Keratinocyte (primary cell): ENCODE measurements at regions not wholly inside any gene's neighbourhood (a gene's known extent, or its start where the extent isn't known, plus 50 kb on each side); places are given as distances from the start of the nearest gene placed in this dataset.

ENCODE experiments used
- DNase-seq: peaks from one replicate; pipeline ENCODE4 v3.0.0-alpha.2; 2011; ENCODE audit warnings: low read depth, missing footprints, low spot score
- FAIRE-seq: peaks from 2 replicates; lab custom pipeline; 2011; peaks lifted over from hg19 to GRCh38; lab: Jason Lieb, UNC
- H2AFZ ChIP-seq: 2 replicates; pipeline ENCODE4 v1.6.0; 2012; ENCODE audit warnings: low read length, control low read depth, inconsistent platforms; ENCODE audit not compliant: control insufficient read depth
- H3K27ac ChIP-seq: 2 replicates; pipeline ENCODE4 v1.5.1; 2011; ENCODE audit warnings: low read length; ENCODE audit not compliant: control insufficient read depth, insufficient read depth
- H3K27me3 ChIP-seq: 3 replicates; pipeline ENCODE4 v1.6.0; 2011; ENCODE audit warnings: low read length; ENCODE audit not compliant: control insufficient read depth, insufficient read depth; ENCODE audit errors: extremely low read depth
- H3K36me3 ChIP-seq, 2 experiments: 2 replicates in 1 of 2; 3 replicates in 1 of 2; pipeline ENCODE4 v1.5.1; 2011; ENCODE audit warnings: low read length in 2 of 2, mild to moderate bottlenecking in 1 of 2; ENCODE audit not compliant: control insufficient read depth in 2 of 2, insufficient read depth in 2 of 2; ENCODE audit errors: extremely low read depth in 1 of 2
- H3K4me1 ChIP-seq: 3 replicates; pipeline ENCODE4 v1.5.1; 2011; ENCODE audit warnings: low read length; ENCODE audit not compliant: control insufficient read depth, insufficient read depth; ENCODE audit errors: extremely low read depth
- H3K4me2 ChIP-seq: 3 replicates; pipeline ENCODE4 v1.6.0; 2011; ENCODE audit warnings: low read depth, low read length; ENCODE audit not compliant: control insufficient read depth, insufficient read depth; ENCODE audit errors: extremely low read depth
- H3K4me3 ChIP-seq, 3 experiments: fragments of 200-600 bp in 1 of 3; sonication (generic) in 1 of 3; 2 replicates in 2 of 3; 3 replicates in 1 of 3; pipeline ENCODE4 v1.5.1; 2011 to 2016; ENCODE audit warnings: low read length in 3 of 3, mild to moderate bottlenecking in 3 of 3, control low read depth in 2 of 3, inconsistent platforms in 1 of 3, low read depth in 1 of 3, mixed read lengths in 1 of 3, mixed run types in 1 of 3, moderate library complexity in 1 of 3; ENCODE audit not compliant: control insufficient read depth in 2 of 3, insufficient read depth in 2 of 3; ENCODE audit errors: extremely low read depth in 1 of 3
- H3K79me2 ChIP-seq: 2 replicates; pipeline ENCODE4 v1.6.0; 2012; ENCODE audit warnings: low read length; ENCODE audit not compliant: control insufficient read depth, insufficient read depth
- H3K9ac ChIP-seq: 3 replicates; pipeline ENCODE4 v1.6.0; 2011; ENCODE audit warnings: low read length; ENCODE audit not compliant: control insufficient read depth, insufficient read depth; ENCODE audit errors: extremely low read depth
- H3K9me1 ChIP-seq: 3 replicates; pipeline ENCODE4 v1.6.0; 2011; ENCODE audit warnings: low read length; ENCODE audit not compliant: control insufficient read depth, insufficient read depth; ENCODE audit errors: extremely low read depth
- H3K9me3 ChIP-seq: 2 replicates; pipeline ENCODE4 v1.5.1; 2012; ENCODE audit warnings: low read depth, low read length; ENCODE audit not compliant: control insufficient read depth
- H4K20me1 ChIP-seq: 3 replicates; pipeline ENCODE4 v1.6.0; 2011; ENCODE audit warnings: low read length; ENCODE audit not compliant: control insufficient read depth, insufficient read depth; ENCODE audit errors: extremely low read depth
- CTCF ChIP-seq, 3 experiments: IDR thresholded peaks in 1 of 3; conservative IDR thresholded peaks in 1 of 3; optimal IDR thresholded peaks in 1 of 3; 2 replicates in 2 of 3; 3 replicates in 1 of 3; pipeline versions ENCODE3 to v1.5.1; 2011; ENCODE audit warnings: low read length in 3 of 3, mild to moderate bottlenecking in 3 of 3, moderate library complexity in 2 of 3, control low read depth in 1 of 3, inconsistent platforms in 1 of 3; ENCODE audit not compliant: insufficient read depth in 2 of 3; ENCODE audit errors: extremely low read depth in 1 of 3
- EZH2 ChIP-seq: IDR thresholded peaks from one replicate; pipeline ENCODE4 v1.6.1; 2012; ENCODE audit warnings: inconsistent platforms, mild to moderate bottlenecking, low read length, moderate library complexity
- dilution Hi-C: fragments of 300-500 bp; cut with MboI; formaldehyde crosslinking; loops from one replicate; pipeline ENCODE4 v1.7.0; 2020; ENCODE audit warnings: low sequenced_read_pairs; ENCODE audit not compliant: extremely low pct_ligation_motif_present

DNA sequence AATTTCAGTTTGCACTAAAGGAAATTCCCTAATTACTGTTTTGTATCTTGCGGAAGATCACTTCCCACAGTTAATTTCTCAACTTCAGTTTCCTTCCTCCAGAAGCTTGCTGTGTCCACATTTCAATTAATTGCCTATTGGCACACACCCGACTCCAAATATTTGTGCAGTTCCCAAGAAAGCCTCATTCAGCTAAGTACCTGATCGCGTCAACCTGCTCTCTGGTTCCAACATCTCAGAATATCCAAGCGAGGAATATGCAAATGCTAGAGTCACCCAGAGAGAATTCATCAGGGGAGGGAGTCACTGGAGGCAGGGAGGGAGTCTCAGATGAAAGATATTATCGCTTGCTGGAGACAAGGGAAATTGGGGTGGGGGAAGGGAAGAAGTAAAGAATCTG lies 351.3 kb downstream of the RRAGC start:
- no peak overlapping the region for H3K27ac ChIP-seq
- DNase-seq, result no peak
- H3K27me3 ChIP-seq, result peaks cover 15% of the 10 kb centered on the region

GRCh38 chr1:38507563-38507962 lies 352.0 kb downstream of the RRAGC start:
- Histone ChIP-seq H3K9ac (no peak overlapping the region), H3K27me3 (peaks cover 15% of the 10 kb centered on the region), H3K27ac (no peak overlapping the region), H3K4me3 (no peak overlapping the region), H3K4me2 (no peak overlapping the region), H3K9me1 (no peaks in the 10 kb centered on the region), H3K79me2 (no peaks in the 10 kb centered on the region), H3K4me1 (peaks cover 3% of the 10 kb centered on the region), H4K20me1 (no peaks in the 10 kb centered on the region), H3K36me3 (no peaks in the 10 kb centered on the region), H2AFZ (no peak overlapping the region), H3K9me3 (no peaks in the 10 kb centered on the region)
- FAIRE-seq, result no peak
- DNase-seq, result no peak
- dilution Hi-C loops, result no loop called here
- TF ChIP-seq CTCF (optimal IDR thresholded peaks at IDR 0.05 in 1 of 3, IDR thresholded peaks at IDR 0.05 in 1 of 3, conservative IDR thresholded peaks at IDR 0.05 in 1 of 3; ENCODE audit: extremely low read depth in 1 of 3, insufficient read depth in 2 of 3, low read length in 3 of 3) (no peak), EZH2 (no peak)

More for the DNA sequence above, 351.3 kb downstream of the RRAGC start:
- Histone ChIP-seq H4K20me1 (no peaks in the 10 kb centered on the region), H3K9ac (no peak overlapping the region), H3K9me3 (no peaks in the 10 kb centered on the region), H3K4me3 (no peak overlapping the region), H3K4me1 (peaks cover 10% of the 10 kb centered on the region), H3K4me2 (no peak overlapping the region), H3K9me1 (no peaks in the 10 kb centered on the region), H3K79me2 (no peaks in the 10 kb centered on the region), H3K36me3 (no peaks in the 10 kb centered on the region), H2AFZ (no peak overlapping the region)
- dilution Hi-C loops, result no loop called here
- no peak for TF ChIP-seq CTCF (optimal IDR thresholded peaks at IDR 0.05 in 1 of 3, IDR thresholded peaks at IDR 0.05 in 1 of 3, conservative IDR thresholded peaks at IDR 0.05 in 1 of 3; ENCODE audit: extremely low read depth in 1 of 3, insufficient read depth in 2 of 3, low read length in 3 of 3)
- no peak for TF ChIP-seq EZH2
- no peak for FAIRE-seq
